Esophagus squamous epithelium (tissue), 5 donors: ENCODE measurements at regions not wholly inside any gene's neighbourhood (a gene's known extent, or its start where the extent isn't known, plus 50 kb on each side); places are given as distances from the start of the nearest gene placed in this dataset.

Experiments used
- DNase-seq: peaks from one replicate; lab custom pipeline; 2025; lab: John Stamatoyannopoulos, UW
- H3K27ac ChIP-seq, 4 donors: fragments of 200-600 bp; sonication (generic); one replicate each; pipeline ENCODE4 v1.5.1; 2016 to 2019; ENCODE audit warnings: mild to moderate bottlenecking in 1 of 4
- H3K27me3 ChIP-seq, 4 donors: fragments of 200-600 bp; sonication (generic); 1 replicate in 3 of 4; 2 replicates in 1 of 4; pipeline versions ENCODE4 v1.5.1 to v1.6.0; 2017 to 2021; ENCODE audit warnings: antibody characterized with exemption in 1 of 4
- H3K36me3 ChIP-seq, 3 donors: fragments of 200-600 bp; sonication (generic); one replicate each; pipeline ENCODE4 v1.5.1; 2016 to 2019
- H3K4me1 ChIP-seq, 3 donors: fragments of 200-600 bp; sonication (generic); one replicate each; pipeline ENCODE4 v1.5.1; 2017 to 2019
- H3K4me3 ChIP-seq, 4 donors: fragments of 200-600 bp; sonication (generic); 1 replicate in 3 of 4; 2 replicates in 1 of 4; pipeline ENCODE4 v1.5.1; 2016 to 2019; ENCODE audit warnings: mild to moderate bottlenecking in 2 of 4, moderate library complexity in 1 of 4
- H3K9me3 ChIP-seq, 3 donors: fragments of 200-600 bp; sonication (generic); one replicate each; pipeline ENCODE4 v1.5.1; 2016 to 2019
- CTCF ChIP-seq, 6 experiments: fragments of 450-650 bp in 4 of 6; fragments of 200-600 bp in 2 of 6; sonication (generic) in 2 of 6; IDR thresholded peaks; one replicate each; pipeline ENCODE4 v1.5.1; 2016 to 2019; ENCODE audit warnings: antibody characterized with exemption in 6 of 6, mild to moderate bottlenecking in 4 of 6, moderate library complexity in 4 of 6
- POLR2A ChIP-seq, 4 donors: fragments of 450-650 bp; IDR thresholded peaks; one replicate each; pipeline ENCODE4 v1.6.1; 2017; ENCODE audit warnings: antibody characterized with exemption in 4 of 4, mild to moderate bottlenecking in 4 of 4, moderate library complexity in 3 of 4
- WGBS, 2 donors: methylation state at CpG; one replicate each; pipeline ENCODE4 v1.1.5; 2018; 5-methylcytosine and 5-hydroxymethylcytosine counted together
- intact Hi-C: fragments of 100-400 bp; cut with DNase I; formaldehyde crosslinking; loops from one replicate; pipeline ENCODE4 v1.15.0; 2022
- donor health status: DM: yes; HTN: yes; CAD: no.

- 90 to 97% methylated on average over 4 of the region's 4 CpGs for WGBS, 2 donors
- Histone ChIP-seq H3K4me1 (no peaks in the 10 kb centered on the region), H3K27me3 (peaks cover 0 to 6% (median 0%) of the 10 kb centered on the region in 4 donors), H3K36me3 (no peaks in the 10 kb centered on the region), H3K4me3 (no peak overlapping the region), H3K9me3 (no peaks in the 10 kb centered on the region), H3K27ac (no peak overlapping the region)
- intact Hi-C loops: no loop called here
- no peak for TF ChIP-seq POLR2A (IDR thresholded peaks at IDR 0.05)
- TF ChIP-seq CTCF (IDR thresholded peaks at IDR 0.05): no peak
- no peak for DNase-seq
These were observed 133.8 kb upstream of the RANBP3L start for GRCh38 chr5:36435516-36435915.

- WGBS, 2 donors: 81 to 87% methylated on average over 3 of the region's 3 CpGs
- Histone ChIP-seq H3K9me3 (no peaks in the 10 kb centered on the region), H3K4me3 (no peak overlapping the region), H3K36me3 (no peaks in the 10 kb centered on the region), H3K27me3 (peaks cover 0 to 6% (median 0%) of the 10 kb centered on the region in 4 donors), H3K4me1 (peaks cover 0 to 5% (median 0%) of the 10 kb centered on the region in 3 donors), H3K27ac (no peak overlapping the region)
- DNase-seq: no peak
- intact Hi-C loops: no loop called here
- no peak for TF ChIP-seq POLR2A (IDR thresholded peaks at IDR 0.05)
- no peak for TF ChIP-seq CTCF (IDR thresholded peaks at IDR 0.05)
These were observed 134.6 kb upstream of the RANBP3L start for GRCh38 chr5:36436306-36436705.

GRCh38 chr5:36438765-36439561, 137.3 kb upstream of the RANBP3L start:
- DNase-seq: no peak
- Histone ChIP-seq H3K27ac (no peak overlapping the region), H3K4me3 (no peak overlapping the region), H3K36me3 (no peaks in the 10 kb centered on the region), H3K27me3 (peaks cover 0 to 6% (median 0%) of the 10 kb centered on the region in 4 donors), H3K4me1 (peaks cover 9 to 31% (median 13%) of the 10 kb centered on the region in 3 donors), H3K9me3 (no peaks in the 10 kb centered on the region)
- intact Hi-C loops: no loop called here
- WGBS, 2 donors: 72 to 76% methylated on average over 6 of the region's 6 CpGs
- TF ChIP-seq POLR2A (IDR thresholded peaks at IDR 0.05) (no peak), CTCF (IDR thresholded peaks at IDR 0.05) (no peak)

- no peak for DNase-seq
- intact Hi-C loops: no loop called here
- Histone ChIP-seq H3K36me3 (no peaks in the 10 kb centered on the region), H3K4me3 (no peak overlapping the region), H3K27ac (no peak overlapping the region), H3K27me3 (peaks cover 0 to 6% (median 0%) of the 10 kb centered on the region in 4 donors), H3K4me1 (peaks cover 19 to 44% (median 23%) of the 10 kb centered on the region in 3 donors), H3K9me3 (no peaks in the 10 kb centered on the region)
- 84% methylated on average over 4 to 5 of the region's 5 CpGs for WGBS, 2 donors
- TF ChIP-seq POLR2A (IDR thresholded peaks at IDR 0.05) (no peak), CTCF (IDR thresholded peaks at IDR 0.05) (no peak)
These were observed 138.6 kb upstream of the RANBP3L start for GRCh38 chr5:36440300-36440699.

- no peaks in the 10 kb centered on the region for H3K36me3 ChIP-seq
- H3K4me3 ChIP-seq: no peak overlapping the region
- peaks cover 19 to 50% (median 24%) of the 10 kb centered on the region in 3 donors for H3K4me1 ChIP-seq
- intact Hi-C loops: no loop called here
- no peak overlapping the region for H3K27ac ChIP-seq
- no peaks in the 10 kb centered on the region for H3K9me3 ChIP-seq
- no peak for TF ChIP-seq POLR2A (IDR thresholded peaks at IDR 0.05)
- no peak for TF ChIP-seq CTCF (IDR thresholded peaks at IDR 0.05)
- H3K27me3 ChIP-seq: peaks cover 0 to 6% (median 0%) of the 10 kb centered on the region in 4 donors
- 86 to 87% methylated on average over 1 of the region's 1 CpG for WGBS, 2 donors
- DNase-seq: no peak
These were observed 139.6 kb upstream of the RANBP3L start for GRCh38 chr5:36441280-36441679.
